ENCODE measurements at regions not wholly inside any gene's neighbourhood (a gene's known extent, or its start where the extent isn't known, plus 50 kb on each side); places are given as distances from the start of the nearest gene placed in this dataset.
"Not testable (repeated sequence)": the region's sequence is repeated elsewhere in the genome, so short reads cannot be mapped to it uniquely, and the experiment has no call there.

GRCh38 chrX:45577361-45577760, 376.7 kb upstream of the DIPK2B start:
- no peak for DNase-seq (ENCODE audit: low spot score)

DNA sequence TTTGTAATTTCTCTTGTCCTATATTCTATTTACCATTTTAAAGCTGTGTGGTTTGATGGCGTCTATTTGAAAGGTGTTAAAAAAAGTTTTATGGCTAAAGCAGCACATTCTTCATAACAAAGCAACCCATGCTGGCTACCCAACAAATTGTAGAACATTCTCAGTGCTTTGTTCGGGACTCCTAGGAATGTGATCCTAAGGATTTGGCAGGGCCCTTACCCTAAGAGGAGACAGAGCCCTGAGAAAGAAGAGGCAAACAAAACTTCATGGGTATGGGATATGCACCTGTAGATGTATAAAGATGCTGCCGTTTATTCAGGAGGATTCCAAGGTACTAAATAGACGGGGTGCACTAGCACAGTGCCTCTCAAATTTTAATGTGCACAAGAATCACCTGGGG, 370.8 kb upstream of the DIPK2B start:
- DNase-seq (ENCODE audit: low spot score) = no peak

DNA sequence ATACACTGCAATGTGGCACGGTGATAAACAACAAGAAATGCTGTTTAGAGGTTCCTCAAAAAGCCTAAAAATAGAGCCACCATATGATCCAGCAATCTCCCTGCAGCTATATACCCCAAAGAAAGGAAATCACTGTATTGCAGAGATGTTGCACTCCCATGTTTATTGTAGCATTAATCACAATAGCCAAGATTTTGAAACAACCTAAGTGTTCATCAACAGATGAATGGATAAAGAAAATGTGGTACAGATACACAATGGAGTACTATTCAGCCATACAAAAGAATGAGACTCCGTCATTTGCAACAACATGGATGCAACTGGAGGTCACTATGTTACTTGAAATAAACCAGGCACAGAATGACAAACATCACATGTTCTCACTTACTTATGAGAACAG, 365.8 kb upstream of the DIPK2B start:
- no peak for DNase-seq (ENCODE audit: low spot score)

DNA sequence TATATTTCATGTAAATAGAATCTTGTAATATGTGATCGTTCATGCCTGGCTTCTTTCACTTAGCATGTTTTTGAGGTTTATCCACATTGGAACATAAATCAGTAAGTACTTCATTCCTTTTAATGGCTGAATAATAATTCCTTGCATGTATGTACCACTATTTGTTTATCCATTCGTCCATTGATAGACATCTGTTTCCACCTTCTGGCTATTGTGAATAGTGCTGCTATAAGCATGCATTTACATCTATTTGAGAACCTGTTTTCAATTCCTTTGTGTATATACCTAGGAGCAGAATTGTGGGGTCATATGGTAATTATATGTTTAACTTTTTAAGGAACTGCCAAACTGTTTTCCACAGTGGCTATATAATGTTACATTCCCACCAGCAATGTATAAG, 356.7 kb upstream of the DIPK2B start:
- no peak for DNase-seq (ENCODE audit: low spot score)

DNA sequence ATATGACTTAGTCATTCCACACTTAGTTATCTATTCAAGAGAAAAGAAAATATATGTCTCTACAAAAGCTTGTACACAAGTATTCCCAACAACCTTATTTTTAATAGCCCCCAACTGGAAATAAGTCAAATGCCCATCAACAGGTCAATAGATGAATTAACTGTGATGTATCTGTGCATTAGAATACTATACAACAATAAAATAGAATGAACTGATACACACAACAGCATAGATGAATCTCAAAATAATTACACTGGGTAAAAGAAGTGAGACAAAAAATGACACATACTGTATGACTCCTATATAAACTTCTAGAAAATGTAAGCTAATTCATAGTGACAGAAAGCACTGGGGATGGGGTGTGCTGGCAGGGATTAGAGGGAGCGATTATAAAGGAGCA, 354.1 kb upstream of the DIPK2B start:
- no peak for DNase-seq (ENCODE audit: low spot score)

DNA sequence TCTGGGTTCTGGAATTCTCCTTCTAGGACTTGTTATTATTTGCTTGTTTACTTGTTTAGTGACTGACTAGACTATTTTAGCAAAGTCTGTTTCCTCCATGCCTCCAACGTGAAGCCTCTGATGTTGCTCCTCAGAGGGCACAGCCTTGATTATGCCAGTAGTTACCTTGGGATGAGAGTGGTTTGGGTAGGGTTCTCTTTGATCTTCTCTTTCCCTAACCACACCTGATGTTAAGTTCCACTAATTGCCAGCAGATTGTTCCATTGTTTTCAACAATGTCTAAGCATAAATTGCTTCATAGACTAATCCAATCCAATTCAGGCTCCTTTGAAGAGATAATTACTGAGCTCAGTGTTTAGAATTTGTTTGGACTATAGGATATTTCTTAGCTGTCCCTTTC, 352.7 kb upstream of the DIPK2B start:
- DNase-seq (ENCODE audit: low spot score) = no peak

DNA sequence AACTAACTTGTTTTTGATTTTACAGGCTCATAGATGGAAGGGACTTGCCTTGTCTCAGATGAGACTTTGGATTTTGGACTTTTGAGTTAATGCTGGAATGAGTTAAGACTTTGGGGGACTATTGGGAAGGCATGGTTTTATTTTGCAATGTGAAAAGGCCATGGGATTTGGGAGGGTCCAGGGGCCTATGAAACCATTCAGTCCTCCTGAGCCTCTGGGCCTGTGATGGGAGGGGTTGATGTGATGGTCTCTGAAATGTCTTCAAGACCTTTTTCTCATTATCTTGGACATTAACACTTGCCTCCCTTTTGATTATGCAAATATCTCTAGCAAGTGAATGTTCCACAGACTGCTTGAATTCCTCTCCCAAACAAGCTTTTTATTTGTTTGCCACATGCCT, 346.0 kb upstream of the DIPK2B start:
- not testable (repeated sequence) for DNase-seq (ENCODE audit: low spot score)

GRCh38 chrX:45540181-45540580, 339.5 kb upstream of the DIPK2B start:
- no peak for DNase-seq (ENCODE audit: low spot score)

- DNase-seq (ENCODE audit: low spot score) = no peak
Measured at GRCh38 chrX:45537936-45538335, 337.3 kb upstream of the DIPK2B start.

DNA sequence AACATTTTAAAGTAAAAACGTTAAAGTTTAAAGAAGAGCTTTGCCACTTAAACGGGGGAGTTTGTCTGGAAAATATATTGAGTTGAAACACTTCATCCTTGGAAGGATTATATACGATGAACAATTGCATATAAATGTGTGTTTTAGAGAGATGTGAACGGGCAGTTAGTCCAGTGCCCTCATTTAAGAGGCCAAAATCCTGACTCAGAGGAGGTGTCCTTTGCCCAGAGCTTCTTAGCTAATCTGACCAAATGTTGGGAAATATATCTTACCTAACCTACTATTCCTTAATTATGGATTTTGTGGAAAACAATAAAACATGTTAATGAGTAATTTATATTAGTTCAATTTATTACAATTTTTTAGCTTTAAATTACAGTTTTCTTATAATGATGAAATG, 327.2 kb upstream of the DIPK2B start:
- DNase-seq (ENCODE audit: low spot score) = no peak

GRCh38 chrX:45524805-45525204, 324.1 kb upstream of the DIPK2B start:
- no peak for DNase-seq (ENCODE audit: low spot score)

- DNase-seq (ENCODE audit: low spot score) = no peak
Measured at GRCh38 chrX:45524296-45524695, 323.6 kb upstream of the DIPK2B start.

DNA sequence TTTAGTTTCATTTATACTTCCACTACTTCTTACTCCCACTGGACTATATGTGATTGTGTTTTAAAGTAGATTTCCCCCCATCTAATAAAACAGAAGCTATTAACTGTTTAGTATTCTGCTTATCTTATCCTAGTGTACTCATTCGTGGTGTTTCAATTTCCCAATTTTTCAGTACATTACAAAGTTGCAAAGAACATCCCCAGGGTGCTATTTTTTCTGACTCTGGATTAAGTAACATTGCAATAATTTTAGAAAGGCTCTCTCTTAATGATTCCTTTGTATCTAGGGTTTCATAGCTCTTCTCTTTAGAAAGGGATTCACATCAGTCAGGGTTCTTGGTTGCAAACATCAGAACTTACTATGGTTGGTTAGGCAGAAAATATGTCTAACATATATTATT, 317.9 kb upstream of the DIPK2B start:
- no peak for DNase-seq (ENCODE audit: low spot score)

- DNase-seq (ENCODE audit: low spot score) = no peak
Measured at GRCh38 chrX:45517090-45517973, 316.7 kb upstream of the DIPK2B start.

- no peak for DNase-seq (ENCODE audit: low spot score)
Measured at GRCh38 chrX:45515262-45516215, 314.9 kb upstream of the DIPK2B start.

DNA sequence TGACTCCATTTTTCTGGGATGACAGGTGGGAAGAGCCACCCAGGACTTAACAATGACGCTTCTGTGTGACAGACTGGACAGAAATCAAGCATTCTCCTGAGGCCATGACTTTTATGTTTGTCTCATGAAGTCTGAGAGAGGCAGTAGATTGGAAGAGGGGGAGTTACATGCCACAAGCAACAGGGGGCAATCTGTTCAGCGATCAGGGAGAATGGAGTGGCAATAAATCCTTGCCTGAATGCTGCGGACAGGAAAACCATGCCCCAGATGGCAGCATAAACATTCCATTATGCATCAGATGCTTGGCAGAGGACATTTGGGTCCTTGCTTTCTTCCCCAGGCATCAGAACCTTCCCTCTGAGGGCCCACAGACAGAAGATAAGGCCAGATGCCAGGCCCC, 312.4 kb upstream of the DIPK2B start:
- no peak for DNase-seq (ENCODE audit: low spot score)

DNA sequence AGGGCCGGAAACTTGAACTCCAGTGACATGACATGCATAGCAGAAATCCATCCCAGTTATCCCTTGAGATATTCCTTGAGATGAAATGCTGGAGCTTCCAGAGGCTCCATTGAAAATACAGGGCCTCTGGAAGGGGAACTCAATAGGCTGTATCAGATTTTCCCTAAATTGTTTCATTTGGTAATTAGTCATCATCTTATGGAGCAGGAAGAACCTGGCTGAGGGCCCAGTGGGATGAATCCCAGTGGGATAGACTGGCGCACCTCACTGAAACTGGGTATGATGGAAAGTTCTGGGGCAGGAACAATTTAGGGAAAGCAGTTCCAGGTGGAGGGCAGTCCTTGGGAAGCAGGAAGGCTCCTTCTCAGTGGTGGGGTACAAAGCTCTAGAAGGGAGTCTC, 307.8 kb upstream of the DIPK2B start:
- DNase-seq (ENCODE audit: low spot score) = no peak

DNA sequence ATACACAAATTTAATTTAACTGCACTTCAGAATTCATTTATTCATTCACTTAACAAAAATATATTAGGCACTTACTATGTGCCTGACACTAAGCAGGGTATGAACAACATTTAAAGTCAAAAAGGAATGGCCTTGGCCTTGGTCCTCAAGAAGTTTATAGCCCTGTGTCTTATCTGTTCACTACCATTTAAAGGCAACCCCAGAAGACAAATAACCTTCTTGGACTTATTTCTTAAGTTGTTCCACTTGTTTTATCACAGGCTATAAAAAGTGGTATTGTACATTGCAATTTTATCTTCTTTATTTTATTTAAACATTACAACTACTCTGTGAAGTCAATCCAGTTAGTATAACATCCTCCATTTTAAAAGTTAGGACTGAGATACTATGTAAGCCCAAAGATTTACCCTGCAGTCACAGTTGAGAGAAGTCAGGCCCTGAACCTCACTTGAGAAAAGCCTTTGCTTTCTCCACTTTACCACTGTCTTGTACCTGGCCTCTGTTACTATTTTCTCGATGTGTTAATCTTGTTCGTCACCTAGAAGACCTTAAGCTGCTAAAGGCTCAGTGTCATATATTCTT, 305.6 kb upstream of the DIPK2B start:
- no peak for DNase-seq (ENCODE audit: low spot score)

- no peak for DNase-seq (ENCODE audit: low spot score)
Measured at GRCh38 chrX:45505214-45505613, 304.5 kb upstream of the DIPK2B start.

DNA sequence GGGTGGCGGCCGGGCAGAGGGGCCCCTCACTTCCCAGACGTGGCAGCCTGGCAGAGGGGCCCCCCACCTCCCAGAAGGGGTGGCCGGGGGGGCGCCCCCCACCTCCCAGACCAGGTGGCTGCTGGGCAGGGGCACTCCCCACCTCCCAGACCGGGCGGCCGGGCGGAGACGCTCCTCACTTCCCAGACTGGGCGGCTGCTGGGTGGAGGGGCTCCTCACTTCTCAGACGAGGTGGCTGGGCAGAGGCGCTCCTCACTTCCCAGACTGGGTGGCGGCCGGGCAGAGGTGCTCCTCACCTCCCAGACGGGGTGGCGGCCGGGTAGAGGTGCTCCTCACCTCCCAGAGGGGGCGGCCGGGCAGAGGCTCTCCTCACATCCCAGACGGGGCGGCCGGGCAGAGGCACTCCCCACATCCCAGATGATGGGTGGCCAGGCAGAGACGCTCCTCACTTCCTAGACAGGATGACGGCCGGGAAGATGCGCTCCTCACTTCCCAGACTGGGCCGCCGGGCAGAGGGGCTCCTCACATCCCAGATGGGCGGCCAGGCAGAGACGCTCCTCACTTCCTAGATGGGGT, 303.2 kb upstream of the DIPK2B start:
- DNase-seq (ENCODE audit: low spot score) = not testable (repeated sequence)

- no peak for DNase-seq (ENCODE audit: low spot score)
Measured at GRCh38 chrX:45502396-45502795, 301.7 kb upstream of the DIPK2B start.

GRCh38 chrX:45497290-45497689, 296.6 kb upstream of the DIPK2B start:
- DNase-seq (ENCODE audit: low spot score) = no peak

Data from hematopoietic multipotent progenitor cell treated with erythropoietin and hydrocortisone succinate and interleukin-3 and kit ligand, for 17 days (in vitro differentiated cells).